ENCODE measurements at regions not wholly inside any gene's neighbourhood (a gene's known extent, or its start where the extent isn't known, plus 50 kb on each side); places are given as distances from the start of the nearest gene placed in this dataset.
A peak's percentile ranks its signal among the peaks of the same experiment; 100 is the strongest.

DNA sequence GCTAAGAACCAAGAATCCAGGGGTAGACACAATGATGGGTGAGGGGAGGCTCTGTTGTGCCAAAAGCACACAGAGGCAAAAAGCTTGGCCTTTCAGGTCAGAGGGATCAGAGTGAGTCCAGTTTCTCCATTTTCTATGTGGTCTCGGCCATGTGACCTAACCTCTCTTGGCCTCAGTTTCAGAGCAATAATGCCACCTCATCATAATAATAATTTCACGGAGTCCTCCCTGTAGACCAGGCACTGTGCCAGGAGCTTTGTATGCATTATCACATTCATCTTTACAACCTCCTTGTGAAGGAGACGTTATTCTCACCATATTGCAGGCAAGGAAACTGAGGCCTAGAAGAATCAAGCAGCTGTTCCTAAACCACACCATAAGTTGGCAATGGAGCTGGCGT, 120.2 kb downstream of the WT1 start:
- Histone ChIP-seq H3K27ac (ENCODE audit: low read depth, low read length) (no peak overlapping the region), H3K79me2 (ENCODE audit: control insufficient read depth, insufficient read depth, low read length, unreplicated experiment) (no peaks in the 10 kb centered on the region), H3K36me3 (ENCODE audit: insufficient read depth, low read length) (no peaks in the 10 kb centered on the region), H3K4me3 (ENCODE audit: low read depth, low read length) (no peak overlapping the region), H3K27me3 (ENCODE audit: insufficient read depth, low read length) (peaks cover 6% of the 10 kb centered on the region; the same call in 1 of the 2 replicates), H3K4me1 (ENCODE audit: control insufficient read depth, insufficient read depth, low read length, unreplicated experiment) (peaks cover 21% of the 10 kb centered on the region), H2AFZ (ENCODE audit: low read length, unreplicated experiment) (no peak overlapping the region)

DNA sequence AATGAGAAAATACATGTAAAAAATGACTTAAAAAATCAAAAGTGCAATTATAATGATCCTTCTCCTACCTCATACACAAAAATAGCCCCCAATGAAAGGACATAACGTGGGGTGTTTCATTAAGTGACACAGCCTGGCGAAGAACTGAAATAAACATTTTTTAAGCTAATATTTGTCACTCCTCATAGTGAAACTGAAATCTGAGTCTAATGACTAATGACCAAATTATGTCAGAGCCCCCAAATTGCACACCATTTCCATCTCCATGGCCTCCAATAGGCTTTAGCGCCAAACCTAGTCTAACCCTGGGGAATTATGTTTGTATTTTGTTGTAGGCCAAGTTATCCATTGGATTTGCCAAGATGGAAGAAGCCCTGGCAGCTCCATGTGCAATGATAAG, 119.1 kb downstream of the WT1 start:
- Histone ChIP-seq H3K4me3 (ENCODE audit: low read depth, low read length) (no peak overlapping the region), H3K79me2 (ENCODE audit: control insufficient read depth, insufficient read depth, low read length, unreplicated experiment) (no peaks in the 10 kb centered on the region), H2AFZ (ENCODE audit: low read length, unreplicated experiment) (no peak overlapping the region), H3K27me3 (ENCODE audit: insufficient read depth, low read length) (peaks cover 6% of the 10 kb centered on the region; the same call in 1 of the 2 replicates), H3K36me3 (ENCODE audit: insufficient read depth, low read length) (no peaks in the 10 kb centered on the region), H3K4me1 (ENCODE audit: control insufficient read depth, insufficient read depth, low read length, unreplicated experiment) (peaks cover 20% of the 10 kb centered on the region), H3K27ac (ENCODE audit: low read depth, low read length) (no peak overlapping the region)

DNA sequence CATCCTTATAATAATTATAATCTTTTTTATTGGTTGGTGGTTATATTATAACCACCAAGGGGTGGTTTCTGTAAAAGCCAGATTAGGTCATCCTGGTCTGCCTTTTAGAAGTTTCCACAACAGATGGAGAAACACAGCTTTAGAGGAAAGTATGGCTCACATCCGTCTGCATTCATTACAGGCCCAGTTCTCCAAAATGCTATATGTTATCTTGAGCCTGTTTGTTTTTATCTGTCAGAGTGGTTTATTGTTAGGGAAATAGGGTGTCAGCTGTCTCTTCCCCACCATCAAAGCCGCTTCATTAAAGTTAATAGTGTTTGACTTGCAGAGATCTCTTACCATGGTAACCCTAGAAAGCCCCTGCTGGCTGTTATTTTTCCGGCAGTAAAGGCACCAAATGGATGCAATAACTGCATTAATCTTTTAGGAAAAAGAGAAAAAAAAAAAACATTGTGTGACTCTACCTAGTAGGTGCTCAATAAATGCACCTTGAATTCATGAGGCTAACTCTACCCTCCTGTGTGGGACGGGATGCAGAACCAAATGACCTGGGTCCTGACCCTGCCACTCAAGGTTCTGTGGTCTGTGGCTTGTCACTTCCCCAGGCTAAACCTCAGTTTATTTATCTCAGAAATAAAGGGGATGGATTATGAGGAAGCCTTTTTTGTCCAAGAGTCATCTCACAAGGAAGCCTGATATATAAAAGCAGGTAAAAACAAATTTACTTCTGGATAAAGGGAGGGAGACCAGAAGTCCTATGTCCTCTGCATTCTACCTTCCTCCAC, 118.3 kb downstream of the WT1 start:
- Histone ChIP-seq H3K27me3 (ENCODE audit: insufficient read depth, low read length) (peaks cover 7% of the 10 kb centered on the region), H3K79me2 (ENCODE audit: control insufficient read depth, insufficient read depth, low read length, unreplicated experiment) (no peaks in the 10 kb centered on the region), H2AFZ (ENCODE audit: low read length, unreplicated experiment) (no peak overlapping the region), H3K36me3 (ENCODE audit: insufficient read depth, low read length) (no peaks in the 10 kb centered on the region), H3K4me1 (ENCODE audit: control insufficient read depth, insufficient read depth, low read length, unreplicated experiment) (peaks cover 11% of the 10 kb centered on the region), H3K27ac (ENCODE audit: low read depth, low read length) (no peak overlapping the region), H3K4me3 (ENCODE audit: low read depth, low read length) (no peak overlapping the region)

DNA sequence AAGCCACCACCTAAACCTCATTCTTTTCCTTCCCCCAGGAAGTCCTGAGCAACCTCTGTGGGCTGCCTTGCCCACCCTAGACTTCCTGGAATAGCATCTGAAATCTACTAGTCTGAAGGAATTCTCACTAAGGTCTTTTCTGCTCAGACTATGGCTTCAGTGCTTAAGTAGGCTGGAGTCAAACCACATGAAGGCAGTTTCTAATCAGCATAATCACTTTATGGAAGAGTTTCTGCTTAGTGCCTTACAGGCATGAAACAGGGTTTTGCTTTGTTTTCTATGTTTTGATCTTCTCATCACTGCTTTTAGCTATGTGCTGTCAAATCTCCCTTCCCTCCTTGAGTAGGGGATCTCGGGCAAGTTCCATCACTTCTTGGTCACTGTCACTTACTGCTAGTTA, 117.7 kb downstream of the WT1 start:
- H2AFZ ChIP-seq (ENCODE audit: low read length, unreplicated experiment) = no peak overlapping the region
- H3K79me2 ChIP-seq (ENCODE audit: control insufficient read depth, insufficient read depth, low read length, unreplicated experiment) = no peaks in the 10 kb centered on the region
- no peak overlapping the region for H3K27ac ChIP-seq (ENCODE audit: low read depth, low read length)

DNA sequence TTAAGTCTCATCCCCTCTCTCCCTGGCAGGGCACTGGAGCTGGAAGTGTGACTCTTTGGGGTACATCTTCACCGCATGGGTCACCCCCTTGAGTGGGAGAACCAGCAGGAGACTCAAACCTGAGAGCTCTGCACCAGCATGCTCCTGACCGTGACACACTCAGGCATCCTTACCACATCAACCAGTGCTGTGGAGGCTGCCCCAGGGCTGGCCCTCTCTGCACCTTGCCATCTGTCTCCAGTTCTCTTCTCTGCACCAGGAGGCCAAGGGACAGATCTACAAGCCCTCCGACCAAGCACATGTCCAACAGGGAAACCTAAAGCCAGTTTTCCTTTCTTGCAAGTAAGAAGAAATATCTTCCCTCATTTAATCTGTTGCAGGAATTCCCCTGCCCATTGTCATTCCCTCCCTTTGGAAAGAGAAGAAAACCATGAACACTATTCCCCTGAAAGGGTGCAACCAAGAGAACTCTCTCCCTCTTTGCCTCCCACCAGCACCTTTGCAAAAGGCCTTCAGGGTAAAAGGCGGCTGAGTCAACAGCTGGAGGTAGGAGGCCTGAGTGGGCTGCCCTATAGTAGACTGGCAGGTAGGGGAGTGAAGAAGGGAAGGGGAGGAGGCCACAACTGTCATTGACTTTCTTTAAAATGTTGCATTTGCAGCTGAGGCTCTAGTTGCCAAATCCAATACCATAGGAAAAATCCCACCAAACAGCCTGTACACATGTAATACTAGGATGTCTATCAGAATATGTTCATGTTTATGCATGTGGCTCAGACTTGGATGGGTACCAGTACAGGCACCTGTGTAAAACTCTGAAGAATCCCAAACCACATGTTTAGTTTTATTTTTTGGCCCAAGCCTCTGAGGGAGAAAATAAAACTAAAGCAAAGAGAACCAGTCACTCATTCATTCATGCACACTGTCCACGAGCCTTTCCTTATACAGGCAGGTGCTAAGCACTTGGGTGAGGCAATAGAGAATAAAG, 117.0 kb downstream of the WT1 start:
- Histone ChIP-seq H3K4me3 (ENCODE audit: low read depth, low read length) (no peak overlapping the region), H2AFZ (ENCODE audit: low read length, unreplicated experiment) (no peak overlapping the region), H3K27me3 (ENCODE audit: insufficient read depth, low read length) (peaks cover 12% of the 10 kb centered on the region), H3K36me3 (ENCODE audit: insufficient read depth, low read length) (no peaks in the 10 kb centered on the region), H3K79me2 (ENCODE audit: control insufficient read depth, insufficient read depth, low read length, unreplicated experiment) (no peaks in the 10 kb centered on the region), H3K27ac (ENCODE audit: low read depth, low read length) (no peak overlapping the region), H3K4me1 (ENCODE audit: control insufficient read depth, insufficient read depth, low read length, unreplicated experiment) (peaks cover 4% of the 10 kb centered on the region)

More for the DNA sequence above, 117.7 kb downstream of the WT1 start:
- H3K36me3 ChIP-seq (ENCODE audit: insufficient read depth, low read length) = no peaks in the 10 kb centered on the region
- no peak overlapping the region for H3K4me3 ChIP-seq (ENCODE audit: low read depth, low read length)
- peaks cover 12% of the 10 kb centered on the region for H3K27me3 ChIP-seq (ENCODE audit: insufficient read depth, low read length)
- peaks cover 8% of the 10 kb centered on the region for H3K4me1 ChIP-seq (ENCODE audit: control insufficient read depth, insufficient read depth, low read length, unreplicated experiment)

DNA sequence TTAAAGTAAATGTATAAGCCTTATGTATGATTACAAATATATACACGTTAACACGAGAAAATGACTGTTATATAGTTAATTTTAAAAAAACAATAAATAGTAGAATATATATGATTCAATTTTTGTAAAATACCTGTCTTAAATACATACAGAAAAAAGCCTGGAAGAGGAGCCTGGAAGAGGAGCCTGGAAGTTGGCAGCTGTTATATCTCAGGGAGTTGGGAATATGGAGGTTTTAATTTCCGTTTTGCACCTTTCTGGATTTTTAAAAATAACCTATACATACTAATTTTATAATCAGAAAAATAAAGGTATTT, 111.6 kb downstream of the WT1 start:
- Histone ChIP-seq H2AFZ (ENCODE audit: low read length, unreplicated experiment) (no peak overlapping the region), H3K79me2 (ENCODE audit: control insufficient read depth, insufficient read depth, low read length, unreplicated experiment) (no peaks in the 10 kb centered on the region), H3K27ac (ENCODE audit: low read depth, low read length) (no peak overlapping the region), H3K4me1 (ENCODE audit: control insufficient read depth, insufficient read depth, low read length, unreplicated experiment) (no peaks in the 10 kb centered on the region), H3K27me3 (ENCODE audit: insufficient read depth, low read length) (peaks cover 14% of the 10 kb centered on the region), H3K4me3 (ENCODE audit: low read depth, low read length) (no peak overlapping the region), H3K36me3 (ENCODE audit: insufficient read depth, low read length) (no peaks in the 10 kb centered on the region)

DNA sequence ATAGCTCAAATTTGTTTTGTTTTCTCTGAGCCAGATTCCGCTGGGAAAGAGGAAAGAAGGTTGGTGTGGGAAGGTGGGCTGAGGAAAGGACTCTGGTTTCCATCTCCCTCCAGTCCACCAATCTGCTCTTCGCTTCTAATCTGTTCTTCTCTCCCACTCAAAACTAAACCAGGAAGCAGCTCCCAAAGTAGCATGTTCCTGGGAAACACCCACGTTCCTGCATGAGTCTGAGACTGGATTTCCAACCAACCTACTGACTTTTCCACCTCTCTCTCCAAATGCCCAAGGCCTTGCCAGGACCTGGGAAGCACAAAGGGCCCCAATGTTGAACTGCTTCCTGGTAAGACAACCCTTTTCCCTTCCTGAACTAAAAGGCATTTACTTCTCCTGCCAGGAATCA, 110.2 kb downstream of the WT1 start:
- no peaks in the 10 kb centered on the region for H3K36me3 ChIP-seq (ENCODE audit: insufficient read depth, low read length)
- no peak overlapping the region for H2AFZ ChIP-seq (ENCODE audit: low read length, unreplicated experiment)
- no peak overlapping the region for H3K27ac ChIP-seq (ENCODE audit: low read depth, low read length)
- H3K4me1 ChIP-seq (ENCODE audit: control insufficient read depth, insufficient read depth, low read length, unreplicated experiment) = no peaks in the 10 kb centered on the region
- no peak overlapping the region for H3K4me3 ChIP-seq (ENCODE audit: low read depth, low read length)
- no peaks in the 10 kb centered on the region for H3K79me2 ChIP-seq (ENCODE audit: control insufficient read depth, insufficient read depth, low read length, unreplicated experiment)
- H3K27me3 ChIP-seq (ENCODE audit: insufficient read depth, low read length) = peaks cover 9% of the 10 kb centered on the region

DNA sequence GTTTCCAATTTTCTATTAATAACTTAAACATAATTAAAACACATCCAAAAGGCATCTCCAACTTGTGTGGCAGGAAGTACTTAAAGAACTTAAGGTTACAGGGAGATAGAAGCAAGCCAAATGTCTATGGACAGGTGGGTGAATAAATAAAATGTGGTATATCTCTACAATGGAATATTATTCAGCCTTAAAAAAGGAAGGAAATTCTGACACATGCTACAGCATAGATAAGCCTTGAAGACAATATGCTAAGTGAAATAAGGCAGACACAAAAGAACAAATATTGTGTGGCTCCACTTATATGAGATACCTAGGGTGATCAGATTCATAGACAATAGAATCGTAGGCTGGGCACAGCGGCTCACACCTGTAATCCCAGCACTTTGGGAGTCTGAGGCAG, 109.6 kb downstream of the WT1 start:
- no peaks in the 10 kb centered on the region for H3K79me2 ChIP-seq (ENCODE audit: control insufficient read depth, insufficient read depth, low read length, unreplicated experiment)
- H3K4me3 ChIP-seq (ENCODE audit: low read depth, low read length) = no peak overlapping the region
- H3K36me3 ChIP-seq (ENCODE audit: insufficient read depth, low read length) = no peaks in the 10 kb centered on the region
- H3K27ac ChIP-seq (ENCODE audit: low read depth, low read length) = no peak overlapping the region
- peaks cover 9% of the 10 kb centered on the region; the same call in 1 of the 2 replicates for H3K27me3 ChIP-seq (ENCODE audit: insufficient read depth, low read length)
- no peaks in the 10 kb centered on the region for H3K4me1 ChIP-seq (ENCODE audit: control insufficient read depth, insufficient read depth, low read length, unreplicated experiment)
- no peak overlapping the region for H2AFZ ChIP-seq (ENCODE audit: low read length, unreplicated experiment)

DNA sequence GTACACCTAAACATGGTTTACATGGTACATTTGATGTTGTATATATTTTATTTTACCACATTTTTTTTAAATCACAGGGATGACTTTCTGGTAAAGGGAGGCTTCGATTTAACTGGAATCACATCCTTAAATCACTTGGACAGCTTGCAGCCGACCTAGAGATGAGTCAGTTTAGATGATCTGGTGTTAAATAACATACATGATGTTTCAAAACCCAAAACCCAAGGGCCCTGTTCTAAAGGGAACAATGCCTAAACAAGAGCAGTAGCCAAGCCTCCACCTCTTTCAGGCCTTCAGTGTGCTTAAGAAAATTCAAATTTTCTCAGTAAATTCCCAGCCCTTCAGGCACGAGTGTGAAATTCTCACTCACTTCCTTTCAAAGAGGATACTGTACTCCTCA, 108.8 kb downstream of the WT1 start:
- H3K27me3 ChIP-seq (ENCODE audit: insufficient read depth, low read length) = peaks cover 9% of the 10 kb centered on the region; the same call in 1 of the 2 replicates
- peak overlapping the region; percentile 7 for H2AFZ ChIP-seq (ENCODE audit: low read length, unreplicated experiment)
- H3K4me3 ChIP-seq (ENCODE audit: low read depth, low read length) = no peak overlapping the region
- no peaks in the 10 kb centered on the region for H3K36me3 ChIP-seq (ENCODE audit: insufficient read depth, low read length)
- no peaks in the 10 kb centered on the region for H3K4me1 ChIP-seq (ENCODE audit: control insufficient read depth, insufficient read depth, low read length, unreplicated experiment)
- H3K27ac ChIP-seq (ENCODE audit: low read depth, low read length) = no peak overlapping the region
- H3K79me2 ChIP-seq (ENCODE audit: control insufficient read depth, insufficient read depth, low read length, unreplicated experiment) = no peaks in the 10 kb centered on the region

DNA sequence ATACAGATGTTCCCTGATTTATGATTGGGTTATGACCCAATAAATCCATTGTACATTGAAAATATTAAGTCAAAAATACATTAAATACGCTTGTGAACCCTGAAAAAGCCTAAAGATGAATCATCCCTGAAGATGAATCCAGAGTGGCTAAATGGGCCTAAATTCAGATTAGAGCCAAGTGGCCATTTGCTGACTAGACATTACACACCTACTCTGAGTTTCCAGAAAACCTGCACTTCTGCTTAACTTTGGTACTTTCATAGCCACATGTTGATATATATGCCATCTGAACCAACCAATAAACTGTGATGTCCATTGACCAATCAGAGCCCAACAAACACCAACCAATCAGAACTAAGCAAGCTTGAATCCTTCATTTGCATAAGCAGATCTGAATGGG, 106.9 kb downstream of the WT1 start:
- Histone ChIP-seq H3K27ac (ENCODE audit: low read depth, low read length) (no peak overlapping the region), H3K4me3 (ENCODE audit: low read depth, low read length) (no peak overlapping the region), H2AFZ (ENCODE audit: low read length, unreplicated experiment) (no peak overlapping the region), H3K36me3 (ENCODE audit: insufficient read depth, low read length) (no peaks in the 10 kb centered on the region), H3K4me1 (ENCODE audit: control insufficient read depth, insufficient read depth, low read length, unreplicated experiment) (no peaks in the 10 kb centered on the region), H3K27me3 (ENCODE audit: insufficient read depth, low read length) (0 out of 2 replicates have a peak, but pooled peaks cover 3% of the 10 kb centered on the region), H3K79me2 (ENCODE audit: control insufficient read depth, insufficient read depth, low read length, unreplicated experiment) (no peaks in the 10 kb centered on the region)
